ENCODE measurements at regions not wholly inside any gene's neighbourhood (a gene's known extent, or its start where the extent isn't known, plus 50 kb on each side); places are given as distances from the start of the nearest gene placed in this dataset.

GRCh38 chr13:80217614-80218456 is 123.1 kb downstream of the SPRY2 start:
- Mint-ChIP-seq H3K27ac (no peak overlapping the region), H3K36me3 (no peaks in the 10 kb centered on the region), H3K4me3 (no peak overlapping the region), H3K9me3 (no peaks in the 10 kb centered on the region), H3K27me3 (no peaks in the 10 kb centered on the region), H3K4me1 (ENCODE audit: low read depth in 2 of 2) (no peaks in the 10 kb centered on the region)
- DNase-seq (ENCODE audit: low spot score) (no peak), ATAC-seq (no peak)

DNA sequence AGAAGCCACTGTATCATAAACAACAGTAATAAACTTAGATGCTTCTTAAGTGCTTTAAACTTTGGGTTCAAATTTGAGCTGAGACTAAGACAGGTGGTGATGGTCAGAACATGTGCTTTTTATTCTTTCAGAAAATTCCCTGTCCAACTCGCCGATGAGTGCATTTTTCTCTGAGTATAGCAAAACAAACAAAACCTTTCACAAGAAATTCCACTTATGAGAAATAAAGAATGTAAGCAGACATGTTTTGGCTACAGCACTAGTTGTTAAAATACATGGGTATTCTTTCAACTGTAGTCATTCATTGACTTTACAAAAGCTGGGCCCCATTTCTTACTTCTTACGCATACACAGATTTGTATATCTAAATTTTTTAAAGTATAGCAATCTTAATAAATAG is 125.6 kb downstream of the SPRY2 start:
- no peak for DNase-seq (ENCODE audit: low spot score)
- Mint-ChIP-seq H3K27me3 (no peaks in the 10 kb centered on the region), H3K27ac (no peak overlapping the region), H3K4me3 (no peak overlapping the region), H3K36me3 (no peaks in the 10 kb centered on the region), H3K4me1 (ENCODE audit: low read depth in 2 of 2) (no peaks in the 10 kb centered on the region), H3K9me3 (no peaks in the 10 kb centered on the region)
- no peak for ATAC-seq

DNA sequence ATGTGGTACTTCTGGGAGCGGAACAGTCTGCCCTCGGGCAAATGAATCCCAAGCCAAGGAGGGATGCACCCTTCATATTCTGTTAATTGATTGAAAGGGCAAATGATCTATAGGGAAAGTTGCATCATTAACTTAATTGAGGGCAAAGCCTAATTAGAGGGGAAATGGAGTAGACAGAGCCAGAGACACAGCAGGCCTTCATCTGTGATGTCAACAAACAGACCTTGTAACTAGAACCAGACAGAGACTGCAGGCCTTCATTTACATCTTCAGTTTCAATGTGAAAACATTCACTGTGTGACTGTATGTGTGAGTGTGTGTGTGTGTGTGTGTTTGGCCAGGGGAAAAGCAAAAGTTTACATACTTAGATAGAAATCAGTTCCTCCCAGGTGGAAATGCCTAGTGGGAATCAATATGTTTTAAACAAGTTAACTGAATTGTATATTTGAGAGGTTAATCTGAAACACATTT is 126.4 kb downstream of the SPRY2 start:
- H3K36me3 Mint-ChIP-seq = no peaks in the 10 kb centered on the region
- DNase-seq (ENCODE audit: low spot score) (no peak), ATAC-seq (no peak)
- H3K9me3 Mint-ChIP-seq = no peaks in the 10 kb centered on the region
- no peak overlapping the region for H3K27ac Mint-ChIP-seq
- H3K4me1 Mint-ChIP-seq (ENCODE audit: low read depth in 2 of 2) = no peaks in the 10 kb centered on the region
- H3K27me3 Mint-ChIP-seq = no peaks in the 10 kb centered on the region
- H3K4me3 Mint-ChIP-seq = no peak overlapping the region

- no peak for DNase-seq (ENCODE audit: low spot score)
- Mint-ChIP-seq H3K9me3 (no peaks in the 10 kb centered on the region), H3K36me3 (no peaks in the 10 kb centered on the region), H3K4me1 (ENCODE audit: low read depth in 2 of 2) (no peaks in the 10 kb centered on the region), H3K4me3 (no peak overlapping the region), H3K27ac (no peak overlapping the region), H3K27me3 (no peaks in the 10 kb centered on the region)
- no peak for ATAC-seq
Observed at GRCh38 chr13:80214050-80214449, 126.9 kb downstream of the SPRY2 start.

DNA sequence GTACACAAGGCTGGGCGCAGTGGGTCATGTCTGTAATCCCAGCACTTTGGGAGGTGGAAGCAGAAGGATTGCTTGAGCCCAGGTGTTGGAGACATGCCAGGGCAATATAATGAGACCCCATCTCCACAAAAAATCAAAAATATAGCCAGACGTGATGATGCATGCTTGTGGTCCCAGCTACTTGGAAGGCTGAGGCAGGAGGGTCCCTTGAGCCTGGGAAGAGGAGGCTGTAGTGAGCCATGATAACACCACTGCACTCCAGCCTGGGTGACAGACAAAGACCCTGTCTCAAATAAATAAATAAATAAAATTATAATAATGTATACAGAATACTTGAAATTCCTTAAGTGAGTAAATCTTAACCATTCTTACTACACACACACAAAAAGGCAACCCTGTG is 127.7 kb downstream of the SPRY2 start:
- no peak overlapping the region for H3K27ac Mint-ChIP-seq
- no peak overlapping the region for H3K4me3 Mint-ChIP-seq
- H3K4me1 Mint-ChIP-seq (ENCODE audit: low read depth in 2 of 2) = no peaks in the 10 kb centered on the region
- ATAC-seq (no peak), DNase-seq (ENCODE audit: low spot score) (no peak)
- H3K36me3 Mint-ChIP-seq = no peaks in the 10 kb centered on the region
- no peaks in the 10 kb centered on the region for H3K27me3 Mint-ChIP-seq
- no peaks in the 10 kb centered on the region for H3K9me3 Mint-ChIP-seq

DNA sequence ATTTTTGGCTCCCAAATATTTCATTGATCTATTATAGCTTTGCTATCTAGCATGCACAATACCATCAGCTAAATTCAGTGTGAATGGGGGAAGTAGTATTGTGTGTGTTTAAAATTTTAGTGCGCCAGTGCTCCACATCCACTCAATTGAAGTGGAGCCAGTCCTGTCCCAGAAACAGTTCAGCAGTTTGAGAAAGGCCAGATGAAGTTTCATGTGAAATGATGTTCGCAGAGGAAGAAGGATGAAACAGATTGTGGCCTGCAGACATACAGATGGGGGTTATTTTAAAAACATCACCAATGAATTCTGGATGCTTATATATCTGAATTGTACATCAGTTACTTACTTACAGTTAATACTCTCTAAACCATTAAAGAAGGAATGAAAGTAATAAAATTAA is 129.4 kb downstream of the SPRY2 start:
- H3K27ac Mint-ChIP-seq = no peak overlapping the region

GRCh38 chr13:80204642-80205041 is 136.3 kb downstream of the SPRY2 start:
- H3K27me3 Mint-ChIP-seq = peaks cover 7 to 14% of the 10 kb centered on the region in 2 donors
- H3K27ac Mint-ChIP-seq = no peak overlapping the region
- peaks cover 8% of the 10 kb centered on the region for H3K36me3 Mint-ChIP-seq
- ATAC-seq = no peak
- H3K4me1 Mint-ChIP-seq (ENCODE audit: low read depth in 2 of 2) = no peaks in the 10 kb centered on the region
- no peak for DNase-seq (ENCODE audit: low spot score)
- no peaks in the 10 kb centered on the region for H3K9me3 Mint-ChIP-seq
- H3K4me3 Mint-ChIP-seq = no peak overlapping the region

More for the DNA sequence above, 129.4 kb downstream of the SPRY2 start:
- Mint-ChIP-seq H3K9me3 (no peaks in the 10 kb centered on the region), H3K4me1 (ENCODE audit: low read depth in 2 of 2) (no peaks in the 10 kb centered on the region), H3K36me3 (no peaks in the 10 kb centered on the region), H3K27me3 (no peaks in the 10 kb centered on the region), H3K4me3 (no peak overlapping the region)
- ATAC-seq (no peak), DNase-seq (ENCODE audit: low spot score) (no peak)

DNA sequence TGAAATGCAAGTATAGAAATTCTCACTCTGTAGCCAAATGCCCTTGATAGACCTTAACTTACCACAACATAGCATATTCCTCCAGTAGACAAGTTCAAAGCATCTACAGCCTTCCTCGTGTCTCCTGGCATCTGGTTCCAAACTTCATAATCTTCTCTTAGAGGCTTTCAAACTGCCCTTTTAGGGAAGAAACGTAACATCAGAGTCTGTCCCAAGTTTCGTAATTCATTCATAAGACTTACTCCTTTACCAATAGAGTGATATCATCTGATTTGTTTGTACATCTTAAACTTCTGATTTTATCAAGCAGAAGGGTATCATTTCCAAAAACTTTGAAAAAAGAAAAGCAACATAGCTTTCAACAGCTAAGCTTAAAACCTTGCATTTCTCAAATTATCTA is 137.4 kb downstream of the SPRY2 start:
- no peaks in the 10 kb centered on the region for H3K4me1 Mint-ChIP-seq (ENCODE audit: low read depth in 2 of 2)
- no peak for ATAC-seq

DNA sequence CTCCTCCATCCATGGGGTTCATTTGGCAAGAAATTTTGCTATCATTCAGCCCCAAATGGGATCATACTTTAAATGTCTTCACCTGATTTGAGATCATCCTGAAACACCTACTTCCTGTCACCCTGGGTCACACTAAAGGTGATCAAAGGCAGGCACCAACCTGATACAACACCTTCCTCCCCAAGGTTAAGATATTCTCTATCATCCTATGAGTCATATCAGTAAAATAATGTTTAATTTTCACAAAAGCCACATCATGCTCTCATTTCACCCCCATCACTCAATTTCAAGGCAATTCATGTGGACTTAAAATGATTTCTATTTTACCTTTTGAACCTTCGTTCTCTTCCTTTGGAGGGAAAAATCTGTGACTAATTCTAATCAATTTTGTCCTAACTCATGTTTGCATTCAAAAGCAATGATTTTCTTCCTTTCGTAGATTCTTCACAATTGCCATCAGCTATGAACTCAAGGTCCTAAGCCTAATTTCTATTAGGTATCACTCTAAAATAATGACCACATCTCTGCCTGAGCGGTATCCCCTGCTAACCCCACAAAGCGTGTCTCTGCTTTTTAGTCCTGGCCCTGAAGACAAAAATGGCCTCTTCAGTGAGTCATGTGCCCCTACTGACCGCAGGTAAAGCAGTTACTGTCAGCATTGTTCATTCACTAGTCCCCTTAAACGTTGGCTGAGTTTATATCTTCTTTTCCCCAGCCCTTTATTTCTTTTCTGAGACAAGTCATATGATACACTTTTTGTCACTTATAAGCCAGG is 139.0 kb downstream of the SPRY2 start:
- no peaks in the 10 kb centered on the region for H3K9me3 Mint-ChIP-seq
- H3K4me1 Mint-ChIP-seq (ENCODE audit: low read depth in 2 of 2) = no peaks in the 10 kb centered on the region
- H3K27ac Mint-ChIP-seq = no peak overlapping the region
- H3K36me3 Mint-ChIP-seq = peaks cover 8% of the 10 kb centered on the region
- H3K27me3 Mint-ChIP-seq = peaks cover 7 to 14% of the 10 kb centered on the region in 2 donors
- H3K4me3 Mint-ChIP-seq = no peak overlapping the region
- ATAC-seq = no peak
- no peak for DNase-seq (ENCODE audit: low spot score)

More for the DNA sequence above, 137.4 kb downstream of the SPRY2 start:
- Mint-ChIP-seq H3K4me3 (no peak overlapping the region), H3K27ac (no peak overlapping the region), H3K27me3 (peaks cover 7 to 14% of the 10 kb centered on the region in 2 donors), H3K9me3 (no peaks in the 10 kb centered on the region), H3K36me3 (peaks cover 8% of the 10 kb centered on the region)
- no peak for DNase-seq (ENCODE audit: low spot score)

DNA sequence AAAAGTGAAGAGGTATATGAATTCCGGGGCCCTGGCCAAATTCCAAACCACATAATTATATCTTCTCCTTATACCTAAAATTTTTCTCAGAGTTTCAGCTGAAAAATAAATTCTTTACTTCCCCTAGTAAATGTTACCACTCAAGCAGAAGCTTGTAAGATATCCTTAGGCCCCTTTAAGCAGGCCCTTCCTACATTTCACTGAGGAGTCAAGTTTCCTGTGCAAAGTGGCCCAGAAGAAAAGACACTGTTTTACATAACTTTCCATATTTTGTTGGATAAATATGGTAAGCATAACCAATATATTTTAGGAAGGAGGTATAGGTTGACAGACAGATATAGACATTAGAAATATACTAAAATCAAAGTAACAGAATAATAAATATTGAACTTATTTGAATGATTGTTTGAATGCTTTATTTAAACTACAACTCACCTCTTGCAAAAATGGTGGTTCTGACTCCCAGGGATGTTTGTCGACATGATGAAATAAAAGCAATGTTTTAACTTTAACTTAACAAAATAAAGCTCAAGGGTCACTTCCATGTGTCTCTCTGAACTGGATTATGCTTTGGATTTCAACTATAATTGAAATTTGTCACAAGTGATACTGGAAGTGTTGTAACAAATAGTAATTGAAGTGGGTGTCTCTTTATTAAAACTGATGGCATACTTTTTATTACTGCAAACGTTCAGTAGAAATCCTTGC is 141.2 kb downstream of the SPRY2 start:
- ATAC-seq (no peak), DNase-seq (ENCODE audit: low spot score) (no peak)
- no peaks in the 10 kb centered on the region for H3K4me1 Mint-ChIP-seq (ENCODE audit: low read depth in 2 of 2)
- H3K36me3 Mint-ChIP-seq = peaks cover 8% of the 10 kb centered on the region
- H3K27ac Mint-ChIP-seq = no peak overlapping the region
- no peak overlapping the region for H3K4me3 Mint-ChIP-seq
- H3K27me3 Mint-ChIP-seq = peaks cover 2 to 14% of the 10 kb centered on the region in 2 donors
- H3K9me3 Mint-ChIP-seq = no peaks in the 10 kb centered on the region

- no peaks in the 10 kb centered on the region for H3K4me1 Mint-ChIP-seq (ENCODE audit: low read depth in 2 of 2)
Observed at GRCh38 chr13:80199067-80199466, 141.9 kb downstream of the SPRY2 start.

GRCh38 chr13:80196756-80197155 is 144.2 kb downstream of the SPRY2 start:
- H3K9me3 Mint-ChIP-seq = no peaks in the 10 kb centered on the region

More at GRCh38 chr13:80199067-80199466, 141.9 kb downstream of the SPRY2 start:
- ATAC-seq = no peak
- peaks cover 8% of the 10 kb centered on the region for H3K36me3 Mint-ChIP-seq
- no peak overlapping the region for H3K27ac Mint-ChIP-seq
- no peaks in the 10 kb centered on the region for H3K9me3 Mint-ChIP-seq
- DNase-seq (ENCODE audit: low spot score) = no peak
- no peak overlapping the region for H3K4me3 Mint-ChIP-seq
- H3K27me3 Mint-ChIP-seq = peaks cover 2 to 14% of the 10 kb centered on the region in 2 donors

DNA sequence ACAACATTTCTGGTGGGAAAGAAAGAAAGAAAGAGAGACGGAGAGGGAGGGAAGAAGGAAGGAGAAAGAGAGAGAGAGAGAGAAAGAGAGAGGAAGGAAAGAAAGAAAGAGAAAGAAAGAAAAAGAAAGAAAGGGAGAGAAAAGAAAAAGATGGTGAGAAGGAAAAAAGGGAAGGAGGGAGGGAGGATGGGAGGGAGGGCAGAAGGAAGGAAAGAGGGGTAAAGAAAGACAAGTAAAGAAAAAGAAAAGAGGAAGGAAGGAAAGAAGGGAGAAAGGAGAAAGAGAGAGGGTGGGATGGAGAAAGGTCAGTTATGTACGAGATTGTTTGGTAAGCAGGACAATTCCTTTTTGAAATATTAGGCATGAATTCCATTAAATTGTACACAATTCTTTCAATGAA is 145.3 kb downstream of the SPRY2 start:
- Mint-ChIP-seq H3K4me3 (no peak overlapping the region), H3K4me1 (ENCODE audit: low read depth in 2 of 2) (no peaks in the 10 kb centered on the region), H3K27me3 (no peaks in the 10 kb centered on the region), H3K27ac (no peak overlapping the region), H3K9me3 (no peaks in the 10 kb centered on the region), H3K36me3 (no peaks in the 10 kb centered on the region)
- DNase-seq (ENCODE audit: low spot score) (no peak), ATAC-seq (no peak)

More at GRCh38 chr13:80196756-80197155, 144.2 kb downstream of the SPRY2 start:
- Mint-ChIP-seq H3K27ac (no peak overlapping the region), H3K4me3 (no peak overlapping the region), H3K36me3 (peaks cover 4% of the 10 kb centered on the region), H3K27me3 (peaks cover 0 to 5% of the 10 kb centered on the region in 2 donors), H3K4me1 (ENCODE audit: low read depth in 2 of 2) (no peaks in the 10 kb centered on the region)
- no peak for DNase-seq (ENCODE audit: low spot score)
- no peak for ATAC-seq

Data from natural killer cell treated with Interleukin-12 subunit alpha and Interleukin-12 subunit beta and Interleukin-15 and Interleukin-18, amount 100 ng/mL, for 72 hours (primary cell).